GM12891 (cell line): ENCODE measurements at regions not wholly inside any gene's neighbourhood (a gene's known extent, or its start where the extent isn't known, plus 50 kb on each side); places are given as distances from the start of the nearest gene placed in this dataset.

ENCODE experiments used
- PAX5 ChIP-seq: IDR thresholded peaks from 2 replicates; pipeline ENCODE4 v1.6.1; 2011; ENCODE audit warnings: low read length, moderate library complexity, mild to moderate bottlenecking; ENCODE audit not compliant: insufficient read depth, severe bottlenecking
- POLR2A ChIP-seq: IDR thresholded peaks from 2 replicates; pipeline ENCODE4 v1.6.1; 2011; ENCODE audit warnings: low read depth, low read length, control low read depth
- POLR2AphosphoS5 ChIP-seq: IDR thresholded peaks from 2 replicates; pipeline ENCODE4 v1.6.1; 2011; ENCODE audit warnings: low read depth, low read length, control low read depth
- POU2F2 ChIP-seq: IDR thresholded peaks from 2 replicates; pipeline ENCODE4 v1.6.1; 2011; ENCODE audit warnings: low read depth, mild to moderate bottlenecking, control low read depth, low read length, moderate library complexity
- SPI1 ChIP-seq: IDR thresholded peaks from 2 replicates; pipeline ENCODE4 v1.6.1; 2011; ENCODE audit warnings: low read depth, low read length, control low read depth
- TAF1 ChIP-seq: IDR thresholded peaks from 2 replicates; pipeline ENCODE4 v1.6.1; 2011; ENCODE audit warnings: low read depth, low read length, control low read depth

GRCh38 chr11:76292583-76293188 is 86.4 kb upstream of the WNT11 start:
- TF ChIP-seq TAF1, result no peak
- TF ChIP-seq POLR2AphosphoS5, result no peak
- no peak for TF ChIP-seq POLR2A
- no peak for TF ChIP-seq SPI1
- TF ChIP-seq PAX5, result no peak
- no peak for TF ChIP-seq POU2F2
